HepG2 (cell line): ENCODE measurements at regions not wholly inside any gene's neighbourhood (a gene's known extent, or its start where the extent isn't known, plus 50 kb on each side); places are given as distances from the start of the nearest gene placed in this dataset.

ENCODE experiments used
- ATAC-seq: fragments of 200-7000 bp; cut with Tn5 transposase; 3 replicates; pipeline ENCODE4 v1.9.1; 2020; ENCODE audit warnings: mild to moderate bottlenecking, moderate library complexity
- BruUV-seq: library from RNA; stranded (reverse); fragments of 400-500 nt; replicated peaks from 2 replicates; lab custom pipeline; 2021; lab: Mats Ljungman, UMichigan
- CTCF ChIA-PET: fragments of 300-600 bp; formaldehyde crosslinking; extraction: SDS; loops from one replicate; lab custom pipeline; 2021; ENCODE audit warnings: low total read pairs, inconsistent platforms, low intra/inter-chr PET ratio; lab: Yijun Ruan, JAX
- POLR2A ChIA-PET: fragments of 350-600 bp; sonication (Branson Sonifier 250); formaldehyde crosslinking; loops from one replicate; lab custom pipeline; 2020; ENCODE audit warnings: antibody characterized with exemption, inconsistent platforms; lab: Yijun Ruan, JAX
- DNase-seq: peaks from one replicate; pipeline ENCODE4 v3.0.0-alpha.2; 2015; ENCODE audit warnings: low spot score
- FAIRE-seq: peaks from 3 replicates; lab custom pipeline; 2011; peaks lifted over from hg19 to GRCh38; lab: Jason Lieb, UNC
- H2AFZ ChIP-seq: one replicate; pipeline ENCODE4 v1.6.1; 2011; ENCODE audit warnings: low read length, inconsistent platforms
- H3K27ac ChIP-seq: fragments of 300-600 bp; 3 replicates; pipeline ENCODE4 v1.8.0; 2011; ENCODE audit warnings: mixed run types, mild to moderate bottlenecking, mixed read lengths, low read length, inconsistent platforms; ENCODE audit not compliant: insufficient read depth; ENCODE audit errors: extremely low read length
- H3K27me3 ChIP-seq, 2 experiments: fragments of 200-600 bp in 1 of 2; 2 replicates in 1 of 2; 3 replicates in 1 of 2; pipeline versions ENCODE4 v1.6.0 to v1.8.0; 2011; ENCODE audit warnings: low read length in 2 of 2, mild to moderate bottlenecking in 2 of 2, moderate library complexity in 2 of 2, inconsistent platforms in 1 of 2; ENCODE audit not compliant: insufficient read depth in 2 of 2, control insufficient read depth in 1 of 2
- H3K36me3 ChIP-seq, 2 experiments: fragments of 200-600 bp in 1 of 2; replicated peaks in 1 of 2; 2 replicates in 1 of 2; 3 replicates in 1 of 2; pipeline versions ENCODE4 v1.5.1 to v1.8.0; 2011; ENCODE audit warnings: low read length in 2 of 2, inconsistent platforms in 1 of 2; ENCODE audit not compliant: insufficient read depth in 2 of 2, control insufficient read depth in 1 of 2
- H3K4me1 ChIP-seq: 2 replicates; pipeline ENCODE4 v1.5.1; 2012; ENCODE audit warnings: low read length, inconsistent platforms; ENCODE audit not compliant: insufficient read depth
- H3K4me2 ChIP-seq: 2 replicates; pipeline ENCODE4 v1.6.0; 2011; ENCODE audit warnings: low read depth, low read length, inconsistent platforms
- H3K4me3 ChIP-seq, 3 experiments: fragments of 200-600 bp in 1 of 3; sonication (generic), shearing (Covaris generic) in 1 of 3; replicated peaks in 1 of 3; 2 replicates each; pipeline ENCODE4 v1.5.1; 2011 to 2016; ENCODE audit warnings: low read length in 3 of 3, inconsistent platforms in 2 of 3, low read depth in 2 of 3, mild to moderate bottlenecking in 2 of 3, control low read depth in 1 of 3, mixed read lengths in 1 of 3; ENCODE audit not compliant: insufficient read depth in 1 of 3
- H3K79me2 ChIP-seq: one replicate; pipeline ENCODE4 v1.6.1; 2011; ENCODE audit warnings: low read length, inconsistent platforms; ENCODE audit not compliant: insufficient read depth
- H3K9ac ChIP-seq: 2 replicates; pipeline ENCODE4 v1.6.0; 2011; ENCODE audit warnings: mild to moderate bottlenecking, low read depth, low read length, inconsistent platforms; ENCODE audit not compliant: insufficient read depth
- H3K9me3 ChIP-seq: 2 replicates; pipeline ENCODE4 v1.5.1; 2012; ENCODE audit warnings: mild to moderate bottlenecking, low read length
- H4K20me1 ChIP-seq: 2 replicates; pipeline ENCODE4 v1.6.0; 2011; ENCODE audit warnings: inconsistent platforms, mild to moderate bottlenecking, low read length, moderate library complexity; ENCODE audit not compliant: insufficient read depth
- ASH2L ChIP-seq: fragments of 300-600, 200-600 bp; sonication (generic); IDR thresholded peaks from 2 replicates; pipeline ENCODE4 v1.7.0; 2017; ENCODE audit warnings: low read depth, mild to moderate bottlenecking, moderate library complexity, mixed read lengths, low read length; ENCODE audit not compliant: insufficient read length
- KLF13 ChIP-seq: sonication (generic); formaldehyde crosslinking; IDR thresholded peaks from 2 replicates; pipeline ENCODE4 v1.4.0; 2020; ENCODE audit warnings: mild to moderate bottlenecking, missing genetic modification reagents
- MTF1 ChIP-seq: sonication (generic); formaldehyde crosslinking; IDR thresholded peaks from 2 replicates; pipeline ENCODE4 v1.5.0; 2020; ENCODE audit warnings: missing genetic modification reagents
- MXD4 ChIP-seq: IDR thresholded peaks from 2 replicates; pipeline ENCODE4 v1.6.1; 2016; ENCODE audit warnings: mild to moderate bottlenecking, missing biosample characterization, missing genetic modification reagents
- NPAS2 ChIP-seq: sonication (generic); formaldehyde crosslinking; IDR thresholded peaks from 2 replicates; pipeline ENCODE4 v1.8.0; 2022; ENCODE audit warnings: mild to moderate bottlenecking, missing genetic modification reagents, borderline replicate concordance
- PCBP1 ChIP-seq: fragments of 200-400 bp; formaldehyde crosslinking; IDR thresholded peaks from 2 replicates; pipeline ENCODE4 v1.6.1; 2017; ENCODE audit warnings: mild to moderate bottlenecking, low read depth, low read length, borderline replicate concordance
- RORA ChIP-seq: sonication (generic); formaldehyde crosslinking; IDR thresholded peaks from 2 replicates; pipeline ENCODE4 v1.5.0; 2020; ENCODE audit warnings: mild to moderate bottlenecking, missing genetic modification reagents, moderate library complexity
- THYN1 ChIP-seq: sonication (generic); formaldehyde crosslinking; IDR thresholded peaks from 2 replicates; pipeline ENCODE4 v1.8.1; 2023; ENCODE audit warnings: low read depth, mild to moderate bottlenecking, moderate library complexity, missing genetic modification reagents, borderline replicate concordance
- YEATS2 ChIP-seq: sonication (generic); formaldehyde crosslinking; IDR thresholded peaks from 2 replicates; pipeline ENCODE4 v1.4.0; 2020; ENCODE audit warnings: missing genetic modification reagents, borderline replicate concordance
- ZNF124 ChIP-seq: sonication (generic); formaldehyde crosslinking; IDR thresholded peaks from 2 replicates; pipeline ENCODE4 v1.4.0; 2020; ENCODE audit warnings: missing genetic modification reagents
- ZNF143 ChIP-seq: sonication (generic); formaldehyde crosslinking; IDR thresholded peaks from 2 replicates; pipeline ENCODE4 v1.4.0; 2020; ENCODE audit warnings: missing genetic modification reagents
- ZNF281 ChIP-seq: sonication (generic); formaldehyde crosslinking; IDR thresholded peaks from 2 replicates; pipeline ENCODE4 v1.4.0; 2020; ENCODE audit warnings: missing genetic modification reagents, borderline replicate concordance
- ZNF451 ChIP-seq: sonication (generic); formaldehyde crosslinking; IDR thresholded peaks from 2 replicates; pipeline ENCODE4 v1.5.0; 2020; ENCODE audit warnings: mild to moderate bottlenecking, missing genetic modification reagents
- ZNF460 ChIP-seq: sonication (generic); formaldehyde crosslinking; IDR thresholded peaks from 2 replicates; pipeline ENCODE4 v1.5.1; 2020; ENCODE audit warnings: missing genetic modification reagents, mild to moderate bottlenecking, borderline replicate concordance
- ZNF512B ChIP-seq: sonication (generic); formaldehyde crosslinking; IDR thresholded peaks from 2 replicates; pipeline ENCODE4 v1.5.1; 2020; ENCODE audit warnings: missing genetic modification reagents, mild to moderate bottlenecking, borderline replicate concordance
- ZNF724P ChIP-seq: sonication (generic); formaldehyde crosslinking; IDR thresholded peaks from 2 replicates; pipeline ENCODE4 v1.8.0; 2022; ENCODE audit warnings: missing genetic modification reagents, borderline replicate concordance
- WGBS: methylation state at CpG from one replicate; pipeline ENCODE4 v1.1.6; 2017; ENCODE audit warnings: low lambda C conversion rate; 5-methylcytosine and 5-hydroxymethylcytosine counted together
- in situ Hi-C: cut with HindIII; loops from 2 replicates; pipeline ENCODE4 v1.10.0; 2017; ENCODE audit warnings: low pct_unique_long_range_greater_than_20kb; ENCODE audit not compliant: extremely low pct_ligation_motif_present
- intact Hi-C: fragments of 100-400 bp; cut with micrococcal nuclease; formaldehyde crosslinking; loops from one replicate; pipeline ENCODE4 v1.10.0; 2022; ENCODE audit not compliant: unreplicated experiment

DNA sequence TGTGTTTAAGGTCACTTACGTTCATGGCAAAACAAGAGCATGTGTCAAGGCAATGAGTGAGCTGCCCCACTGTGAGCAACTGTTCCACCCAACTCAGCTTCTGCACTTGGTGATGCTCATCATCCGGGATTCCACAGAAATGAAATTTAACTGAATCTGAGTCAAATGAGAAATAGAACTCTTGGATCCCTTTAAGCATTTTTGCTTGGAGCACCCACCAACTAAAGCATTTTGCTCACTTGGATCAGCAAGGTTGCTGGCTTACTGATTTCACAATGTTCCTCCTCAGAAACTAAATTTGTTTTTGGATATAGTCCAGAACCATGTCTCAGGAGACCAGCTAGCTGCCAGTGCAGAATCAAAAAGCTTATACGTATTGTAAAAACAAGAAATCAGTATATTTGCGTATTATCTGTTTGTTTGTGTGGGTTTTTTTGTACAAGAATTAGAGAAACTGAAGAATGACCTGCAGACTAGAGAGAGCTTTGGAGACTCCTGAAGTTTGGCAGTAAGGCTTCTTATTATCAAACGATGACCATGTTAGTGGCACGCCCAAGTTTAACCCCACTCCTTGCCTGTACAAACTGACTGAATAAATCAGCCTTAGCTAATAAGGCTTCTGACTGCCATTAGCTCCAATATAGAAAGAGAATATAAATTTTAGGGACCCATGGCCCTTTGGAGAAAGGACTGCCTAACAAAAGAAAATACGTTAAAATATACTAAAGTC, 153.8 kb upstream of the FST start:
- H2AFZ ChIP-seq: no peak overlapping the region

More for the DNA sequence above, 153.8 kb upstream of the FST start:
- intact Hi-C loops: no loop called here
- 20% methylated on average over 7 of the region's 7 CpGs for WGBS
- BruUV-seq: no TSS peak
- H4K20me1 ChIP-seq: no peaks in the 10 kb centered on the region
- H3K4me1 ChIP-seq: 0 out of 2 replicates have a peak, but pooled peaks cover 7% of the 10 kb centered on the region
- H3K4me2 ChIP-seq: no peak overlapping the region
- no peak overlapping the region for H3K9ac ChIP-seq
- DNase-seq: no peak
- in situ Hi-C loops: no loop called here
- TF ChIP-seq ZNF124 (CRISPR knock-in tag) (no peak), ZNF512B (no peak), ZNF460 (CRISPR knock-in tag) (no peak), KLF13 (CRISPR knock-in tag) (no peak), ZNF281 (CRISPR knock-in tag) (no peak), ZNF724P (no peak), ZNF451 (CRISPR knock-in tag) (no peak), THYN1 (no peak), RORA (CRISPR knock-in tag) (no peak), MTF1 (CRISPR knock-in tag) (no peak), MXD4 (no peak), NPAS2 (CRISPR knock-in tag) (no peak), PCBP1 (no peak), ASH2L (no peak), ZNF143 (CRISPR knock-in tag) (no peak), YEATS2 (no peak)
- ATAC-seq: no peak
- ChIA-PET POLR2A (no interaction called here), CTCF (no interaction called here)
- H3K79me2 ChIP-seq: no peaks in the 10 kb centered on the region
- no peaks in the 10 kb centered on the region for H3K36me3 ChIP-seq
- no peak overlapping the region for H3K4me3 ChIP-seq
- H3K9me3 ChIP-seq: no peaks in the 10 kb centered on the region
- H3K27me3 ChIP-seq: no peaks in the 10 kb centered on the region
- FAIRE-seq: no peak
- no peak overlapping the region for H3K27ac ChIP-seq
